RWPE1 (cell line): ENCODE measurements at regions not wholly inside any gene's neighbourhood (a gene's known extent, or its start where the extent isn't known, plus 50 kb on each side); places are given as distances from the start of the nearest gene placed in this dataset.
A peak's percentile ranks its signal among the peaks of the same experiment; 100 is the strongest.

Experiments used
- CTCF ChIA-PET: fragments of 350-600 bp; sonication (Branson Sonifier 250); formaldehyde crosslinking; extraction: SDS; loops from one replicate; lab custom pipeline; 2021; lab: Yijun Ruan, JAX
- POLR2A ChIA-PET: fragments of 400-600 bp; formaldehyde crosslinking; extraction: SDS; loops from one replicate; lab custom pipeline; 2020; ENCODE audit warnings: antibody characterized with exemption; ENCODE audit not compliant: low non-redundant PET; lab: Yijun Ruan, JAX
- DNase-seq: peaks from one replicate; pipeline ENCODE4 v3.0.0; 2012; ENCODE audit warnings: low spot score
- H3K27ac ChIP-seq: fragments of 450-650 bp; 2 replicates; pipeline ENCODE4 v1.5.1; 2017
- CTCF ChIP-seq: fragments of 450-650 bp; conservative IDR thresholded peaks from 2 replicates; pipeline ENCODE4 v1.5.1; 2017; ENCODE audit warnings: low read depth, mild to moderate bottlenecking

- POLR2A ChIA-PET = no interaction called here
- no peak for TF ChIP-seq CTCF
- CTCF ChIA-PET = interaction anchor here (0.7 kb wide), 1 partner anchor 239 kb away, joined by 5 read pairs; no protein-coding TSS in a partner anchor
- DNase-seq = no peak
- no peak overlapping the region for H3K27ac ChIP-seq
These were observed 190.5 kb upstream of the VEPH1 start for GRCh38 chr3:157693762-157694161.

GRCh38 chr3:157692468-157692867, 189.3 kb upstream of the VEPH1 start:
- DNase-seq = no peak
- TF ChIP-seq CTCF = no peak
- H3K27ac ChIP-seq = no peak overlapping the region
- CTCF ChIA-PET = interaction anchor here (0.7 to 1.0 kb wide), 2 partner anchors 75 to 164 kb away, joined by 3 to 4 read pairs; no protein-coding TSS in a partner anchor
- POLR2A ChIA-PET = no interaction called here

- POLR2A ChIA-PET = no interaction called here
These were observed 180.5 kb upstream of the VEPH1 start for GRCh38 chr3:157683668-157684067.

GRCh38 chr3:157672061-157672460, 168.8 kb upstream of the VEPH1 start:
- CTCF ChIA-PET = interaction anchor here (0.7 kb wide), 1 partner anchor 143 kb away, joined by 3 read pairs; no protein-coding TSS in a partner anchor
- DNase-seq = no peak
- no peak overlapping the region for H3K27ac ChIP-seq
- POLR2A ChIA-PET = no interaction called here
- TF ChIP-seq CTCF = no peak

More at GRCh38 chr3:157683668-157684067, 180.5 kb upstream of the VEPH1 start:
- CTCF ChIA-PET = interaction anchor here (0.6 kb wide), 1 partner anchor 170 kb away, joined by 3 read pairs; no protein-coding TSS in a partner anchor
- no peak for DNase-seq
- no peak overlapping the region for H3K27ac ChIP-seq
- no peak for TF ChIP-seq CTCF

GRCh38 chr3:157671656-157672055, 168.4 kb upstream of the VEPH1 start:
- POLR2A ChIA-PET = no interaction called here
- CTCF ChIA-PET = no interaction called here

GRCh38 chr3:157669416-157669815, 166.2 kb upstream of the VEPH1 start:
- no peak for TF ChIP-seq CTCF
- peak; percentile 1 for DNase-seq
- no peak overlapping the region for H3K27ac ChIP-seq
- ChIA-PET POLR2A (no interaction called here), CTCF (no interaction called here)

More at GRCh38 chr3:157671656-157672055, 168.4 kb upstream of the VEPH1 start:
- H3K27ac ChIP-seq = no peak overlapping the region
- DNase-seq = no peak
- TF ChIP-seq CTCF = no peak

GRCh38 chr3:157667493-157667892, 164.3 kb upstream of the VEPH1 start:
- TF ChIP-seq CTCF = no peak
- CTCF ChIA-PET = no interaction called here

More at GRCh38 chr3:157667493-157667892, 164.3 kb upstream of the VEPH1 start:
- no peak for DNase-seq
- H3K27ac ChIP-seq = no peak overlapping the region
- POLR2A ChIA-PET = no interaction called here
